ENCODE measurements at regions not wholly inside any gene's neighbourhood (a gene's known extent, or its start where the extent isn't known, plus 50 kb on each side); places are given as distances from the start of the nearest gene placed in this dataset.
"Not testable (repeated sequence)": the region's sequence is repeated elsewhere in the genome, so short reads cannot be mapped to it uniquely, and the experiment has no call there.

GRCh38 chr4:164524789-164525188 is 229.1 kb upstream of the SMIM31 start:
- no peak for DNase-seq

DNA sequence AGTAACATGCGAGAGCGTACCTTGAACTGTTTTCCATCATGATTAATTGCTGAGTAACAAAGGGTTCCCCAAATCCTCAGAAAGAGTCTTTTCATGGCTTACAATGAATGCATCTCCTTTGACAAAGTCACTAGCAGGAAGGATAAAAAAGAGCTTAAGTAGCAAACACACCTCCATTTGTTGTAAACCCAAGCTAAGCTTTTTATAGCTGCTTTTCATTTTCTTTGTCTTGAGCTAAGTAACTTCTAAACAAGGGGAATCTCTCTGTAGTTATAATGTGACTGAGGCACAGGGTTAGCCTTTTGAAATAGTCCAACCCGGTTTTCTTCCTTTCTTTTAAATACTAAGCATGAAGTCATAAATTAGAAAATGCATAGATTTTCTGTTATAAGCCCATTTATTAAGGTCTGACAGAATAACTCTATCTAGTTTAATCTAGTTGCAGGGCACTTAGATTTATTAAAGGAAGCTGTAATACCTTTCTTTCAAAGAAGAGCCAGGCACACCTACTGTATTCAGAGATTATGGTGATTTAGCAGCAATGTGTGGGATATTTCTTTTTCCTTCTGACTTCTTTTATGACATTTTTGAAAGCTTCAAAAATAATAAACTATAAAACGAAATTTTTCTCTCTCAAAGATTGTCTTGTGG is 226.9 kb upstream of the SMIM31 start:
- DNase-seq, result no peak

DNA sequence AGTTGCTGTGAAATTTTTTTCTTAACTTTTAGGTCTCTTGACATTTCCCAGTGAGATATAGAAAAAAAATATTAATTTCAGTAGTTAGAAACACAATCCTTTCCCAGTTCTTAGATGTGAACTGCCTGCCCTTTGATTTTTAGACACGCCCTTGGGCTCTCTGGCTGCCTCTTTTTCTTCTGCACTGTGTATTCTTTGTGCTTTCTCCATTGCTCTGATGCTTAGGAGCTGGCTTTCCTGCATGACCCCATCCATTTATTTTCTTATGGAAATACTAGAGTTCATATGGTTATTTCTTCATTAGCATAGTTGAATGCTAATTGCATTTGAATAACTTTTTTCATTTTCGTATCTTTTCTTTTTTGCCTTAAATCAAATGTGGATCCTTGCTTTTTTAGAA is 224.9 kb upstream of the SMIM31 start:
- no peak for DNase-seq

- DNase-seq, result no peak
Measured at GRCh38 chr4:164529486-164529885, 224.4 kb upstream of the SMIM31 start.

- no peak for DNase-seq
Measured at GRCh38 chr4:164531336-164531735, 222.6 kb upstream of the SMIM31 start.

DNA sequence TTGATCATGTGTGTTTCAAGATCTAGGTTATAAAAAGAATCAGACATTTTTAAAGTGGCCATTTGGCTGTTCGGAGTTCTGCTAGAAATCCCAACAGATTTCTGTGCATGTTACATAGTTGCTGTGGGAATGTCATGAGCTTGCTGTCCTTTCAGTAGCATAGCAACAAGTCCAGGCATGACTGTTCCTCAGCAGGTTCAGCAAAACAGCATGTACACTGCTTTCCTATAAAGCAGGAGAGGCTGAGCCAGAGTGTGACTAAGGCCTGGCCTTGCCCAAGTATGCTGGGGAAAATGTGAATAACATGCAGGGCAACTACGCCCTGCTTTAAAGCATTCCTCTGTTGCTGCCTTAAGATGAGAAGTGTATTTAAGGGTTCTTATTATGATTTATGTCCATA is 217.1 kb upstream of the SMIM31 start:
- no peak for DNase-seq

GRCh38 chr4:164538097-164538496 is 215.8 kb upstream of the SMIM31 start:
- DNase-seq, result no peak

GRCh38 chr4:164540987-164541386 is 212.9 kb upstream of the SMIM31 start:
- no peak for DNase-seq

GRCh38 chr4:164542431-164542830 is 211.5 kb upstream of the SMIM31 start:
- DNase-seq, result no peak

GRCh38 chr4:164550989-164551712 is 202.8 kb upstream of the SMIM31 start:
- DNase-seq, result no peak

- DNase-seq, result no peak
Measured at GRCh38 chr4:164551713-164552040, 202.3 kb upstream of the SMIM31 start.

GRCh38 chr4:164571593-164572390 is 182.1 kb upstream of the SMIM31 start:
- DNase-seq, result no peak

GRCh38 chr4:164572877-164573279 is 181.1 kb upstream of the SMIM31 start:
- no peak for DNase-seq

- no peak for DNase-seq
Measured at GRCh38 chr4:164575861-164576260, 178.1 kb upstream of the SMIM31 start.

DNA sequence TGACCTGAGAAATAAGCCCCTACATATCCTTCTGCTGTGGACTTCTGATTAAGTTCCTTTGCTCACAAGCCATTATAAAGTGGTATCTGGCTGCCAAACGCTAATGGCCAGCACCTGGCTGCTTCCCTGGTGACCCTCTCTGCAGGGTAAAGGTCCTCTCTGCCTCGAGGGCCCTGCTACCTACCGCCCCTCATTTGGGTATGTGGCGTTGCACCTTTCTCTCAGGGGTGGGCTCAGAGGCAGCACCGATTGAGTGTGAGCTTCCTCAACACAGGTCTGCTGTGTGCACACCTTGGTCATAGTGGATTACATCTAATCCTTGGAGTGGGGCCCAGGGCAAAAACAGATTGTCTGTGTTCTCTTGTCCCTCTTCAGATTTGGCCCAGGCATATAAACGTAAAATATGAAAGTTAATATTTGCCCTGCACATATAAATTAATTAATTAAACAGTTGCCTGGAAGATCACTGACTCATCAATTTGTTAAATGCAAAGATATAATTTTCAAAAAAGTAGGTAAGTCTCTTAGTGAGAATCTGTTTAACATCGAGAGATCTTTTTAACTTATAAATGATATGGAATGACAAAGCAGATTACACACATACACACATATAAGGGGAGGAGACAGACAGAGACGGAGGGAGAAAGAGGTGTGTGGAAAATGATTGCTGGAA is 174.5 kb upstream of the SMIM31 start:
- DNase-seq, result no peak

DNA sequence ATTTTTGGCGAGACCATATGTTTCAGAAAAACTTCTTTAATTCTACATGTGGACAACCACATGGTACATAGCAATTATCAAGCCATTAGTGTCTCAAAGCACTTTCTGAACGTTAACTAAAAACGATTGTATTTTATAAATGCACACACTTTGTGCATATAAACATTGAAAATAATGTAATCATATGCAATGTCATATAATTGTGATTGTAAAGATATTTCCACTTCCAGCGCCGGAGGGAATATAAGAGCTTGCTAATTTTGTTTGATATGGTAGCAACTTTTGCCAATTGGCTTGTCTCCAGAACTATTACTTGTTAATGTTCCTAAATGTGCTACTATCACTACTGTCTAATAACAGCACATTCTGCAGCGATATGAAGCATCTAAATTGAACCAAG is 162.3 kb upstream of the SMIM31 start:
- DNase-seq, result no peak

GRCh38 chr4:164595751-164596150 is 158.2 kb upstream of the SMIM31 start:
- no peak for DNase-seq

DNA sequence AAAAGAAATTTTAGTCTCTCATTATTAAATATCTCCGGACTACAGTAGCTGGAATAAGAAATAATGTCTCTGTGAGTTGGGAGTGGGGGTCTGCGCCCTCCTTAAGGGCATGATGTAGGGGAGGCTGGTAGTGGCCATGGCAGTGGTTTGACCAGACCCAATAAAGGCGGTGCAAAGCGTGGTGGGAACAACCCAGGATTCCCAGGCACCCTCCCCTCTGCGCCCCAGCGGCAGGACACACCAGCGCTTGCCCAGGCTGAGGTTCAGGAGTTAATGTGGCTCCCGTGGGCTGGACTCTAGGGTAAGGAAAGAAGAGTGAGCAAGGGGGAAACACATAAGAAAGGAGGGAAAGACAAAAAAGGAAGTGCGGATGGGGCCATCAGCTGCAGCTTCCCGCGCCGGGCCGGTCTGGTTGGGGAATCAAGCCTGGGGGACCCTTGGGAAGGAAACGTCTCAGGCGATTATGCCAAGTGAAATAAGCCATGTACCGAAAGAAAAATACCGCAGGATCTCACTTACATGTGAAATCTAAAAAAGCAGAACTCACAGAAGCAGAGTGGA is 157.5 kb upstream of the SMIM31 start:
- no peak for DNase-seq

GRCh38 chr4:164596927-164597326 is 157.0 kb upstream of the SMIM31 start:
- no peak for DNase-seq

DNA sequence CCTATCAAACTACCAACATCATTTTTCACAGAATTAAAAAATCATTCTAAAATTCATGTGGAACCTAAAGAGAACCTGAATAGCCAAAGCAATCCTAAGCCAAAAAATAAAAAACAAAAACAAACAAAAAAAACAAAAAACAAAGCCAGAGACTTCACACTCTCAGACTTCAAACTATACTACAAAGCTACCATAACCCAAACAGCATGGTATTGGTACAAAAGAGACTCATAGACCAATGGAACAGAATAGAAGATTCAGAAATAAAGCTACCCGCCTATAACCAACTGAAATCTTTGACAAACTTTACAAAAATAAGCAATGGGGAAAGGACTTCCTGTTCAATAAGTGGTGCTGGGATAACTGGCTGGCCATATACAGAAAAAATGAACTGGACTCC is 152.3 kb upstream of the SMIM31 start:
- DNase-seq, result no peak

- not testable (repeated sequence) for DNase-seq
Measured at GRCh38 chr4:164605791-164606190, 148.1 kb upstream of the SMIM31 start.

GRCh38 chr4:164606478-164606877 is 147.5 kb upstream of the SMIM31 start:
- no peak for DNase-seq

DNA sequence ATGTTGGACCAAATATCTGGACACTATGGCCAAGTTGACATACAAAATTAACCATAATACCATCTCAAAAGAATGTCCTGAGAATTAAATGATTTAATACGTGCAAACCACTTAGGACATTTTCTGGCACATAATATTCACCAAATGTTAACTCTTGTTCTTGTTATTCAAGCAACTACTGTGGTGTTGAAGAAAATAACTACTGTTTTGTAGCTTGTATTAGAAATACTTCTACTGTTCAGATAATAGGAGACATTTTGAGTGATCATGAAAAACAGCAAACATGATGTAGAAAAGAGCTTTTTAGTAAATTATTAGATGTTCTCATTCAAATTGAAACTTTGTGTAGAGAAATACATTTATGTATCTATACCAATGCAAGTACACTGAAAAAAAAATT is 140.7 kb upstream of the SMIM31 start:
- DNase-seq, result no peak
